ENCODE measurements at regions not wholly inside any gene's neighbourhood (a gene's known extent, or its start where the extent isn't known, plus 50 kb on each side); places are given as distances from the start of the nearest gene placed in this dataset.
A peak's percentile ranks its signal among the peaks of the same experiment; 100 is the strongest.

DNA sequence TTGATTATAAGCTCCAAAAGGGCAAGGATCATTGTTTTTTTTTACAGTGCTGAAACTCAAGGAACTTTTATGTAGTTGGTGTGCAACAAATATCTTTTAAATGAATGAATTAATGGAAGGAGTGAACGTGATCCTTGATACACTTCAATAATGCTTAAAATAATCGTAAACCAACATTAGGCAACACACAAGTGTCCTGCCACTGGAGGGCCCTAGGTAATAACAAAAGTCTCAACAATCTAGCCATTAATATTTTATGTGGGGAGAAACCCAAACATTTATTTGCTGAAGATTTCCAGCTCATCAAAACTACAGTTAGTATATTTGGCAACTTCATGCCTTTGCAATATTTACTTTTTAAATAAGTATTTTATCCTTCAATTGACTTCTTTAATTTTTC is 309.0 kb upstream of the FBXL7 start:
- TF ChIP-seq CTCF (conservative IDR thresholded peaks at IDR 0.05 in 1 of 2, IDR thresholded peaks at IDR 0.05 in 1 of 2; ENCODE audit: low read depth in 1 of 2, low read length in 2 of 2) (peak in 1 of 2 donors; percentile 31), EZH2 (IDR thresholded peaks at IDR 0.05; ENCODE audit: low read length, missing control alignments) (no peak)
